ENCODE measurements at regions not wholly inside any gene's neighbourhood (a gene's known extent, or its start where the extent isn't known, plus 50 kb on each side); places are given as distances from the start of the nearest gene placed in this dataset.

GRCh38 chr6:130274007-130274406 is 51.3 kb upstream of the SAMD3 start:
- H4K20me1 ChIP-seq (replicated peaks; ENCODE audit: insufficient read depth): no peaks in the 10 kb centered on the region
- TF ChIP-seq STAT1 (IDR thresholded peaks at IDR 0.05; ENCODE audit: unreplicated experiment): no peak
- no peak for TF ChIP-seq CREB1 (CRISPR knock-in tag; IDR thresholded peaks at IDR 0.05; ENCODE audit: low read depth)
- TF ChIP-seq, protein P1, sequence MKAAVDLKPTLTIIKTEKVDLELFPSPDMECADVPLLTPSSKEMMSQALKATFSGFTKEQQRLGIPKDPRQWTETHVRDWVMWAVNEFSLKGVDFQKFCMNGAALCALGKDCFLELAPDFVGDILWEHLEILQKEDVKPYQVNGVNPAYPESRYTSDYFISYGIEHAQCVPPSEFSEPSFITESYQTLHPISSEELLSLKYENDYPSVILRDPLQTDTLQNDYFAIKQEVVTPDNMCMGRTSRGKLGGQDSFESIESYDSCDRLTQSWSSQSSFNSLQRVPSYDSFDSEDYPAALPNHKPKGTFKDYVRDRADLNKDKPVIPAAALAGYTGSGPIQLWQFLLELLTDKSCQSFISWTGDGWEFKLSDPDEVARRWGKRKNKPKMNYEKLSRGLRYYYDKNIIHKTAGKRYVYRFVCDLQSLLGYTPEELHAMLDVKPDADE (IDR thresholded peaks at IDR 0.05): no peak
- no peak for TF ChIP-seq NANOG (IDR thresholded peaks at IDR 0.05; ENCODE audit: borderline replicate concordance)
- TF ChIP-seq ZNF114 (CRISPR knock-in tag; IDR thresholded peaks at IDR 0.05): no peak
- TF ChIP-seq ZNF331 (CRISPR knock-in tag; IDR thresholded peaks at IDR 0.05; ENCODE audit: low read depth): no peak
- no peak for TF ChIP-seq JUNB (IDR thresholded peaks at IDR 0.05; ENCODE audit: unreplicated experiment)
- peaks cover 50% of the 10 kb centered on the region for H3K36me3 Mint-ChIP-seq (ENCODE audit: low read depth)
- H2AFZ ChIP-seq: no peak overlapping the region
- H3K4me1 ChIP-seq (ENCODE audit: insufficient read depth): no peaks in the 10 kb centered on the region
- no peak overlapping the region for H3K27ac Mint-ChIP-seq
- peaks cover 4% of the 10 kb centered on the region for H3K27me3 Mint-ChIP-seq (ENCODE audit: insufficient read depth, low read depth, poor library complexity)
- H3K36me3 ChIP-seq (ENCODE audit: insufficient read depth): peaks cover 37% of the 10 kb centered on the region
- no peaks in the 10 kb centered on the region for H3K27me3 ChIP-seq (ENCODE audit: insufficient read depth)
- peaks cover 48% of the 10 kb centered on the region for H3K9me3 Mint-ChIP-seq
- DNase-seq (ENCODE audit: low spot score) (no peak), ATAC-seq (no peak)
- H3K4me3 ChIP-seq: no peak overlapping the region
- peaks cover 3% of the 10 kb centered on the region; the same call in 1 of the 3 replicates for H3K4me1 Mint-ChIP-seq
- no peak overlapping the region for H3K4me2 ChIP-seq
- H3K4me3 Mint-ChIP-seq: no peak overlapping the region
- no peaks in the 10 kb centered on the region for H3F3A ChIP-seq (replicated peaks; ENCODE audit: low read depth)
- no peaks in the 10 kb centered on the region for H3K79me2 ChIP-seq (replicated peaks; ENCODE audit: insufficient read depth)
- H3K9me2 ChIP-seq (ENCODE audit: insufficient read depth): 0 out of 2 replicates have a peak, but pooled peaks cover 11% of the 10 kb centered on the region
- H3K27ac ChIP-seq (ENCODE audit: low read depth): no peak overlapping the region

All from GM23338 (cell line).